PC-9 (cell line): ENCODE measurements at regions not wholly inside any gene's neighbourhood (a gene's known extent, or its start where the extent isn't known, plus 50 kb on each side); places are given as distances from the start of the nearest gene placed in this dataset.

Source experiments
- EZH2 ChIP-seq: fragments of 200-600 bp; sonication (generic); IDR thresholded peaks from 2 replicates; pipeline ENCODE4 v1.8.0; 2017; ENCODE audit warnings: antibody characterized with exemption, low read depth
- TF ChIP-seq, protein P1 (sequence below): fragments of 200-600 bp; sonication (generic); conservative IDR thresholded peaks from 2 replicates; pipeline ENCODE4 v1.6.1; 2017; ENCODE audit warnings: mixed run types, antibody characterized with exemption, mild to moderate bottlenecking, moderate library complexity

DNA sequence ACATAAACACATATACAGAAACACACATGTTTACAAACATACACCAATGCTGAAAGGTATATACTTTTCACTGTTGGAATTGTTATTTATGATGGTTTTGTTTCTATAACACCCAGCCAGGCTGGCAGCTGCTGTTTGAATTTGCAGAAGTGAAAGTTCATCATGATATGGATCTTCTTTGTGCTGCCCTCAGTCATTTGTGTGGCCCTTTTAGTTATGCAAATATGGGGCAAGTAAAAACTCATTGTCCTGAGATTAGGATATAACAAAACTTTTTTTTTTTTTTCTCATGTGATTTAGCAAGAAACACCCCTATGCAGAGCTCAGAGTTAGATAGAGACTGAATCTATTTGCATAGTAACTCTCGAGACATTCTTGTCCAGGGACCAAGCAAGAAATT, 714.1 kb downstream of the KCNJ3 start:
- TF ChIP-seq, protein P1, sequence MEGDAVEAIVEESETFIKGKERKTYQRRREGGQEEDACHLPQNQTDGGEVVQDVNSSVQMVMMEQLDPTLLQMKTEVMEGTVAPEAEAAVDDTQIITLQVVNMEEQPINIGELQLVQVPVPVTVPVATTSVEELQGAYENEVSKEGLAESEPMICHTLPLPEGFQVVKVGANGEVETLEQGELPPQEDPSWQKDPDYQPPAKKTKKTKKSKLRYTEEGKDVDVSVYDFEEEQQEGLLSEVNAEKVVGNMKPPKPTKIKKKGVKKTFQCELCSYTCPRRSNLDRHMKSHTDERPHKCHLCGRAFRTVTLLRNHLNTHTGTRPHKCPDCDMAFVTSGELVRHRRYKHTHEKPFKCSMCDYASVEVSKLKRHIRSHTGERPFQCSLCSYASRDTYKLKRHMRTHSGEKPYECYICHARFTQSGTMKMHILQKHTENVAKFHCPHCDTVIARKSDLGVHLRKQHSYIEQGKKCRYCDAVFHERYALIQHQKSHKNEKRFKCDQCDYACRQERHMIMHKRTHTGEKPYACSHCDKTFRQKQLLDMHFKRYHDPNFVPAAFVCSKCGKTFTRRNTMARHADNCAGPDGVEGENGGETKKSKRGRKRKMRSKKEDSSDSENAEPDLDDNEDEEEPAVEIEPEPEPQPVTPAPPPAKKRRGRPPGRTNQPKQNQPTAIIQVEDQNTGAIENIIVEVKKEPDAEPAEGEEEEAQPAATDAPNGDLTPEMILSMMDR, result no peak
- TF ChIP-seq EZH2, result no peak
